NCI-H748 (cell line): ENCODE measurements at regions not wholly inside any gene's neighbourhood (a gene's known extent, or its start where the extent isn't known, plus 50 kb on each side); places are given as distances from the start of the nearest gene placed in this dataset.
"Not testable (repeated sequence)": the region's sequence is repeated elsewhere in the genome, so short reads cannot be mapped to it uniquely, and the experiment has no call there.

Source experiments
- DNase-seq: peaks from one replicate; lab custom pipeline; 2025; ENCODE audit not compliant: unreplicated experiment; lab: John Stamatoyannopoulos, UW

- DNase-seq: no peak
Measured at GRCh38 chr1:68826836-68827235, 330.0 kb upstream of the DEPDC1 start.

GRCh38 chr1:68827261-68827660 lies 330.4 kb upstream of the DEPDC1 start:
- no peak for DNase-seq

GRCh38 chr1:68828013-68828412 lies 331.1 kb upstream of the DEPDC1 start:
- DNase-seq: no peak

- no peak for DNase-seq
Measured at GRCh38 chr1:68831281-68831680, 334.4 kb upstream of the DEPDC1 start.

GRCh38 chr1:68848017-68848416 lies 351.1 kb upstream of the DEPDC1 start:
- DNase-seq: no peak

GRCh38 chr1:68868606-68869005 lies 371.7 kb upstream of the DEPDC1 start:
- no peak for DNase-seq

DNA sequence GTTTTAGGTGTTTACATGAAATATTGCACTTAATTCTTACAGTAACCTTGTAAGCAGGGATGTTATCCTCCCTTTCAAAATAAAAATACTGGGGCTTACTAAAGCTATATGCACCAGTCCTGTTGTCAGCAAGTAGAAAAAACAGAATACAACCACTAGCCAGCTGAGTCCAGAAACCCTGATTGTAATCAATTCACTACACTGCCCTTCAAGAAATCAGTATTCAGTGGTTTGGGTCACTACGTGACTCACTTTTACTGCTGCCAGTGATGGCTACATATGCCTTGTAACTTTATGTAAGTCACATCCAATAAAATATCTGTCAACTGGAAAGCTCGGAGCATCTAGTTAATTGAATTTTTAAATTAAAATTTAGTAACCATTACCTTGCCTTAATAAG lies 376.3 kb upstream of the DEPDC1 start:
- no peak for DNase-seq

- DNase-seq: peak; percentile 71
Measured at GRCh38 chr1:68881330-68882194, 384.7 kb upstream of the DEPDC1 start.

- DNase-seq: no peak
Measured at GRCh38 chr1:68889471-68889870, 392.6 kb upstream of the DEPDC1 start.

GRCh38 chr1:68890736-68891135 lies 393.9 kb upstream of the DEPDC1 start:
- DNase-seq: no peak

DNA sequence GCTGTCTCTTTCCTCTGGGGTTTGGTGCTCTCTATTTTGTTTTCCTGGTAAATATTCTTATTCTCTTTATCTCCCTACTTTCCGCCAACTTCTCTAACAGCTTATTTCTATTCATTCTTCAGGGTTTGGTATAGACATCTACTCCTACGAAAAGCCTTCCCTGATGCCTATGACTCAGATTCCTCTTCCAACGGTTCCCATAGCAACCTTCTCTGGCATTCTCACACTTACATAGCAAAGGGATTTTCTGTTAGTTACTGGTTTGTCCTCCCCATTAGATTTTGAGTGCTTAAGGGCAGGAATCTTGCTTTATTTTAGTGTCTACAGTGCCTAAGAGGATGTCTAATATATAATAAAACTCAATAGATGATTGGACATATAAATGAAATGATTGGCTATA lies 407.6 kb upstream of the DEPDC1 start:
- peak; percentile 6 for DNase-seq

DNA sequence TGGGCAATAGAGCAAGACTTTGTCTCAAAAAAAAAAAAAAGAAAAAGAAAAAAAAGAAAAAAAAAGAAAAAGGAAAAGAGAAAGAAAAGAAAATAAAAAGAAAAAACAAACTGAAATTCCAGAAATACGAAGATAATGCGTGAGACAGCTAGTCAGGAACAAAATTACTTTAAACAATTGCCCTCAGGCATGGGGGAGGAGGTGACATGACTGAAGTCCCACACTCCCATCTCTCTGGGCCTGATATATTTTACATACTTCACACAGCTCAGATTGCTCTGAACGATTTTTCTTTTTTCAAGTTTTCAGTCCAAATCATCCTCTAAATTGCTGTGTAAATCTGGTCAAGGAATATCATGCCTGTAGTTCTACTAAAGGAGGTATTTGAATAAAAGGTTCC lies 409.5 kb upstream of the DEPDC1 start:
- no peak for DNase-seq

GRCh38 chr1:68907491-68907890 lies 410.6 kb upstream of the DEPDC1 start:
- DNase-seq: no peak

DNA sequence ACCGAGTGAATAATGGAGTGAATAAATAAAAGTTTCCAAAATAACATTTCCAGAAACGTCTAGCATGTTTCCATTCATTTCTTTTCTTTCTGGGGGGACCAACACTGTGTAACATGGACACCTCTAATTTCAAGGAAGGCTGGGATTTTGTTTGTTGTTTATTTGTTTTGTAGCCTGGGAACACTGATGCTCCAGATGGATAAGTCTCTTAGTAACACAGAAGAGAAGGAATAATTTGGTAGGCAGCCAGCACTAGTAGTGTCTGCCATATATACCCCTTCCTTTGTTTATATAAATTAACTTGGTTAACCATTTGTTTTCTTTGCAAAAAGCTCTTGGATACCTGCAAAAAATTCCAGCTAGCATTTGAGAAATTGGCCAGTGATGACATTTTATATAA lies 411.4 kb upstream of the DEPDC1 start:
- DNase-seq: peak; percentile 13

DNA sequence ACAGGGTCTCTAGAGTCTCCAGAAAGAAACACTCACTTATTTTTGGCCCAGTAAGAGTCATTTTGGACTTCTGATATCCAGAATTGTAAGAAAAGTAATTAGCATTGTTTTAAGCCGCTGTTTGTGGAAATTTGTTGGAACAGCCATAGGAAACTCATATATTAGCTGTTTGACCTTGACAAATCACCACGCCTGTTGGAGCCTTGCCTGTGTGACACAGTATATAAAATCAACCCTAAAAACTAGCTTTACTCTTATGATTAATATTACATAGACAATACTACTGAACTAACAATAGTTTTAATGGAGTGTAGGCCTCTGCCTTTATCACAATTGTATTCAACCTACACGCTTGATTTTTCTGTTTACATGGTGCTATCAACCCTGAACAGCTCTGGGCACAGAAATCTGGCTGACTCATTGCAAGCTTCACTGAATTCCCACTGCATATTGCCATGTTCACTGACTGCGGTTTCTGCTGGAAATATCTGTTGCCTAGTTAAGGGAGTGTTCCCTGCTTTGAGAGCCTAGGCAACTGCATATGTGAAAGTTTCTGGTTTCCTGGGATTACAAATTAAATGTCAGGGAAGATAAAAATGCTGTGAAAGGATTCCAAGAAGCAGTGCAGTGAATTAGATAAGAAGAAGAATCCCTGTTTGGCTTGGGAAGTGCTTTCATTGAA lies 419.5 kb upstream of the DEPDC1 start:
- no peak for DNase-seq

GRCh38 chr1:68917456-68917855 lies 420.6 kb upstream of the DEPDC1 start:
- no peak for DNase-seq

- no peak for DNase-seq
Measured at GRCh38 chr1:68918563-68918962, 421.7 kb upstream of the DEPDC1 start.

DNA sequence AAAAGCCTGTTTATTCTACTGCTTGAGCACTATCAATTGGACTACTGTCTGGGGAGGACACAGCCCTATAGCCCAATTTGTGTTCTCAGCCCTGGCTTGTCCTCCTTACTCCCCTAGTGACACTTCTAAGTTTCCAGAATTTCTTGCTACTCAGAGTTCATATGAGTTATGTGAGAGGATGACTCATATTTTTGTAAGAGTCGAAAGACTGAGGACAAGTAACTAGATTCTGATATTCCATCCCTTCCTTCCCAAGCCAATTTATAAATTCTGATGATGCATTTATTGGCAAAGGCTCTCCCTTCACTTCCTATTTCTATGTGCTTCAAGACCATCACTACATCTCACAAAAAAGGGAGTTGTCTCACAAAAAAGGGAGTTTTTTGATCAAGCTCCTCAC lies 422.2 kb upstream of the DEPDC1 start:
- no peak for DNase-seq

DNA sequence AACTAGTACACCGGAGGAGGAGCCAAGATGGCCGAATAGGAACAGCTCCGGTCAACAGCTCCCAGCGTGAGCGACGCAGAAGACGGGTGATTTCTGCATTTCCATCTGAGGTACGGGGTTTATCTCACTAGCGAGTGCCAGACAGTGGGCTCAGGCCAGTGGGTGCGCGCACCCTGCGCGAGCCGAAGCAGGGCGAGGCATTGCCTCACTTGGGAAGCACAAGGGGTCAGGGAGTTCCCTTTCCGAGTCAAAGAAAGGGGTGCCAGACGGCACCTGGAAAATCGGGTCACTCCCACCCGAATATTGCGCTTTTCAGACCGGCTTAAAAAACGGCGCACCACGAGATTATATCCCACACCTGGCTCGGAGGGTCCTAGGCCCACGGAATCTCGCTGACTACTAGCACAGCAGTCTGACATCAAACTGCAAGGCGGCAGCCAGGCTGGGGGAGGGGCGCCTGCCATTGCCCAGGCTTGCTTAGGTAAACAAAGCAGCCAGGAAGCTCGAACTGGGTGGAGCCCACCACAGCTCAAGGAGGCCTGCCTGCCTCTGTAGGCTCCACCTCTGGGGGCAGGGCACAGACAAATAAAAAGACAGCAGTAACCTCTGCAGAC lies 426.7 kb upstream of the DEPDC1 start:
- not testable (repeated sequence) for DNase-seq

- DNase-seq: no peak
Measured at GRCh38 chr1:68930101-68930500, 433.2 kb upstream of the DEPDC1 start.

DNA sequence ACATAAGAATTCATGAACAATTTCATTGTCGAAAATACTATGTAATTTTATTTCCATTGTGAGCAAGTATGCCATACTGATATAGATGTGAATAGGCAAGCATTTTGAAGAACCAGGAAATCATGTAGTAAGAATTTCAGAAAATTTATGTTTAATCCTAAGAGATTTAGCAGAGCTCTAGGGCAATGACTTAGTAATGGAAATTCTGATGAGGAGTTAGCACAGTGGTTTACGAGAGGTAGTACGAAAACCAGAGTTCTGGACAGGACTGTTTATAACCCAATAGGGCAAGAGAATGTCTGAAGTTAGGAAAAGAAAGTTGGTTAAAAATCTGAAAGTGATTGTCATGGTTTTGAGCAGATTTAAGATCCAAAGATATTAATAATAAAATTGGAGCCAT lies 439.6 kb upstream of the DEPDC1 start:
- DNase-seq: no peak

- DNase-seq: no peak
Measured at GRCh38 chr1:68938051-68938666, 441.3 kb upstream of the DEPDC1 start.
